Immature natural killer cell (primary cell): ENCODE measurements at regions not wholly inside any gene's neighbourhood (a gene's known extent, or its start where the extent isn't known, plus 50 kb on each side); places are given as distances from the start of the nearest gene placed in this dataset.

Experiments
- DNase-seq, 3 donors: peaks; one replicate each; pipeline ENCODE4 v3.0.0; 2022; ENCODE audit warnings: mixed read lengths in 1 of 3
- H3K27ac Mint-ChIP-seq, 6 donors: one replicate each; pipeline ENCODE4 v1.8.0; 2020; ENCODE audit warnings: mixed read lengths in 6 of 6, mild to moderate bottlenecking in 5 of 6, inconsistent platforms in 4 of 6, moderate library complexity in 3 of 6
- H3K27me3 Mint-ChIP-seq, 3 donors: one replicate each; pipeline ENCODE4 v1.8.0; 2020 to 2021; ENCODE audit warnings: low read depth in 3 of 3, mild to moderate bottlenecking in 3 of 3, mixed read lengths in 3 of 3, moderate library complexity in 3 of 3, inconsistent platforms in 1 of 3
- H3K36me3 Mint-ChIP-seq, 3 donors: one replicate each; pipeline ENCODE4 v1.8.0; 2020; ENCODE audit warnings: mixed read lengths in 3 of 3, inconsistent platforms in 2 of 3, mild to moderate bottlenecking in 2 of 3
- H3K4me1 Mint-ChIP-seq, 2 donors: one replicate each; pipeline ENCODE4 v1.8.0; 2020; ENCODE audit warnings: inconsistent platforms in 2 of 2, mild to moderate bottlenecking in 2 of 2, mixed read lengths in 2 of 2, moderate library complexity in 1 of 2
- H3K4me3 Mint-ChIP-seq, 5 donors: one replicate each; pipeline ENCODE4 v1.8.0; 2020; ENCODE audit warnings: mild to moderate bottlenecking in 5 of 5, mixed read lengths in 5 of 5, inconsistent platforms in 3 of 5, moderate library complexity in 3 of 5
- H3K9me3 Mint-ChIP-seq, 6 donors: one replicate each; pipeline ENCODE4 v1.8.0; 2020; ENCODE audit warnings: mild to moderate bottlenecking in 6 of 6, mixed read lengths in 6 of 6, inconsistent platforms in 4 of 6, moderate library complexity in 3 of 6

- H3K27ac Mint-ChIP-seq: no peak overlapping the region
- H3K27me3 Mint-ChIP-seq: peaks cover 0 to 4% (median 2%) of the 10 kb centered on the region in 3 donors
- H3K4me1 Mint-ChIP-seq: no peaks in the 10 kb centered on the region
- no peak for DNase-seq
- peaks cover 0 to 12% (median 9%) of the 10 kb centered on the region in 6 donors for H3K9me3 Mint-ChIP-seq
- H3K36me3 Mint-ChIP-seq: no peaks in the 10 kb centered on the region
- H3K4me3 Mint-ChIP-seq: no peak overlapping the region
Measured at GRCh38 chr20:7087803-7088202, 320.3 kb downstream of the BMP2 start.

GRCh38 chr20:7090001-7090400 lies 322.5 kb downstream of the BMP2 start:
- H3K36me3 Mint-ChIP-seq: no peaks in the 10 kb centered on the region

GRCh38 chr20:7090811-7091210 lies 323.3 kb downstream of the BMP2 start:
- DNase-seq: no peak
- no peaks in the 10 kb centered on the region for H3K4me1 Mint-ChIP-seq
- H3K9me3 Mint-ChIP-seq: peaks cover 0 to 18% (median 7%) of the 10 kb centered on the region in 6 donors
- H3K4me3 Mint-ChIP-seq: no peak overlapping the region
- no peak overlapping the region for H3K27ac Mint-ChIP-seq
- peaks cover 0 to 2% (median under 1%) of the 10 kb centered on the region in 3 donors for H3K27me3 Mint-ChIP-seq
- H3K36me3 Mint-ChIP-seq: no peaks in the 10 kb centered on the region

More at GRCh38 chr20:7090001-7090400, 322.5 kb downstream of the BMP2 start:
- no peak overlapping the region for H3K4me3 Mint-ChIP-seq
- H3K27me3 Mint-ChIP-seq: peaks cover 0 to 2% (median 1%) of the 10 kb centered on the region in 3 donors
- no peaks in the 10 kb centered on the region for H3K4me1 Mint-ChIP-seq
- H3K27ac Mint-ChIP-seq: no peak overlapping the region
- DNase-seq: no peak
- peaks cover 0 to 12% (median 8%) of the 10 kb centered on the region in 6 donors for H3K9me3 Mint-ChIP-seq

GRCh38 chr20:7091655-7092054 lies 324.2 kb downstream of the BMP2 start:
- no peak for DNase-seq
- no peaks in the 10 kb centered on the region for H3K27me3 Mint-ChIP-seq
- H3K9me3 Mint-ChIP-seq: peaks cover 0 to 18% (median 4%) of the 10 kb centered on the region in 6 donors
- H3K4me3 Mint-ChIP-seq: no peak overlapping the region
- no peak overlapping the region for H3K27ac Mint-ChIP-seq
- no peaks in the 10 kb centered on the region for H3K36me3 Mint-ChIP-seq
- H3K4me1 Mint-ChIP-seq: no peaks in the 10 kb centered on the region

GRCh38 chr20:7094438-7094997 lies 327.0 kb downstream of the BMP2 start:
- Mint-ChIP-seq H3K4me3 (no peak overlapping the region), H3K27me3 (no peaks in the 10 kb centered on the region), H3K27ac (no peak overlapping the region), H3K4me1 (no peaks in the 10 kb centered on the region), H3K36me3 (no peaks in the 10 kb centered on the region), H3K9me3 (peaks cover 1 to 23% (median 6%) of the 10 kb centered on the region in 6 donors)
- peak in 1 of 3 donors; percentile 2 for DNase-seq

GRCh38 chr20:7106910-7107309 lies 339.4 kb downstream of the BMP2 start:
- no peak overlapping the region for H3K27ac Mint-ChIP-seq
- H3K9me3 Mint-ChIP-seq: peaks cover 0 to 10% (median 3%) of the 10 kb centered on the region in 6 donors
- H3K27me3 Mint-ChIP-seq: no peaks in the 10 kb centered on the region
- DNase-seq: no peak
- H3K4me3 Mint-ChIP-seq: no peak overlapping the region
- H3K36me3 Mint-ChIP-seq: no peaks in the 10 kb centered on the region
- H3K4me1 Mint-ChIP-seq: no peaks in the 10 kb centered on the region

GRCh38 chr20:7108929-7109328 lies 341.4 kb downstream of the BMP2 start:
- H3K9me3 Mint-ChIP-seq: peaks cover 0 to 10% (median 2%) of the 10 kb centered on the region in 6 donors
- H3K27me3 Mint-ChIP-seq: no peaks in the 10 kb centered on the region
- H3K4me1 Mint-ChIP-seq: no peaks in the 10 kb centered on the region
- DNase-seq: no peak
- H3K27ac Mint-ChIP-seq: no peak overlapping the region
- no peak overlapping the region for H3K4me3 Mint-ChIP-seq
- peaks cover 0 to 1% (median 0%) of the 10 kb centered on the region in 3 donors for H3K36me3 Mint-ChIP-seq

GRCh38 chr20:7113577-7114466 lies 346.3 kb downstream of the BMP2 start:
- no peaks in the 10 kb centered on the region for H3K4me1 Mint-ChIP-seq
- H3K9me3 Mint-ChIP-seq: peaks cover 0 to 17% (median 3%) of the 10 kb centered on the region in 6 donors
- no peaks in the 10 kb centered on the region for H3K27me3 Mint-ChIP-seq
- H3K27ac Mint-ChIP-seq: no peak overlapping the region
- DNase-seq: no peak
- peaks cover 0 to 4% (median 0%) of the 10 kb centered on the region in 3 donors for H3K36me3 Mint-ChIP-seq
- no peak overlapping the region for H3K4me3 Mint-ChIP-seq

- peaks cover 0 to 15% (median 3%) of the 10 kb centered on the region in 6 donors for H3K9me3 Mint-ChIP-seq
- no peak for DNase-seq
- no peaks in the 10 kb centered on the region for H3K36me3 Mint-ChIP-seq
- H3K4me1 Mint-ChIP-seq: no peaks in the 10 kb centered on the region
- H3K27me3 Mint-ChIP-seq: peaks cover 0 to 1% (median 0%) of the 10 kb centered on the region in 3 donors
- H3K27ac Mint-ChIP-seq: no peak overlapping the region
- H3K4me3 Mint-ChIP-seq: no peak overlapping the region
Measured at GRCh38 chr20:7123457-7123856, 356.0 kb downstream of the BMP2 start.

- H3K9me3 Mint-ChIP-seq: peaks cover 0 to 15% (median 3%) of the 10 kb centered on the region in 6 donors
- H3K27me3 Mint-ChIP-seq: peaks cover 0 to 1% (median 0%) of the 10 kb centered on the region in 3 donors
- H3K4me1 Mint-ChIP-seq: no peaks in the 10 kb centered on the region
- H3K27ac Mint-ChIP-seq: no peak overlapping the region
- no peaks in the 10 kb centered on the region for H3K36me3 Mint-ChIP-seq
- H3K4me3 Mint-ChIP-seq: no peak overlapping the region
- DNase-seq: no peak
Measured at GRCh38 chr20:7124120-7124519, 356.6 kb downstream of the BMP2 start.

GRCh38 chr20:7136886-7137285 lies 369.4 kb downstream of the BMP2 start:
- Mint-ChIP-seq H3K4me1 (no peaks in the 10 kb centered on the region), H3K27ac (no peak overlapping the region), H3K27me3 (peaks cover 1 to 2% (median 2%) of the 10 kb centered on the region in 3 donors), H3K36me3 (no peaks in the 10 kb centered on the region), H3K4me3 (no peak overlapping the region), H3K9me3 (peaks cover 0 to 12% (median 1%) of the 10 kb centered on the region in 6 donors)
- no peak for DNase-seq

GRCh38 chr20:7137395-7138151 lies 370.1 kb downstream of the BMP2 start:
- peaks cover 0 to 12% (median 1%) of the 10 kb centered on the region in 6 donors for H3K9me3 Mint-ChIP-seq
- no peak overlapping the region for H3K4me3 Mint-ChIP-seq
- peaks cover 1 to 2% (median 2%) of the 10 kb centered on the region in 3 donors for H3K27me3 Mint-ChIP-seq
- H3K27ac Mint-ChIP-seq: no peak overlapping the region
- H3K36me3 Mint-ChIP-seq: no peaks in the 10 kb centered on the region
- DNase-seq: no peak
- H3K4me1 Mint-ChIP-seq: no peaks in the 10 kb centered on the region

GRCh38 chr20:7144464-7144863 lies 377.0 kb downstream of the BMP2 start:
- DNase-seq: no peak

More at GRCh38 chr20:7144464-7144863, 377.0 kb downstream of the BMP2 start:
- Mint-ChIP-seq H3K27ac (no peak overlapping the region), H3K27me3 (peaks cover 0 to 3% (median 2%) of the 10 kb centered on the region in 3 donors), H3K4me3 (no peak overlapping the region), H3K9me3 (peaks cover 0 to 20% (median 2%) of the 10 kb centered on the region in 6 donors), H3K4me1 (no peaks in the 10 kb centered on the region), H3K36me3 (no peaks in the 10 kb centered on the region)
